Ammon's horn (tissue), 1 donor: ENCODE measurements at regions not wholly inside any gene's neighbourhood (a gene's known extent, or its start where the extent isn't known, plus 50 kb on each side); places are given as distances from the start of the nearest gene placed in this dataset.

Experiments used
- DNase-seq: peaks from one replicate; pipeline ENCODE4 v3.0.0-alpha.2; 2016; ENCODE audit warnings: low spot score

DNA sequence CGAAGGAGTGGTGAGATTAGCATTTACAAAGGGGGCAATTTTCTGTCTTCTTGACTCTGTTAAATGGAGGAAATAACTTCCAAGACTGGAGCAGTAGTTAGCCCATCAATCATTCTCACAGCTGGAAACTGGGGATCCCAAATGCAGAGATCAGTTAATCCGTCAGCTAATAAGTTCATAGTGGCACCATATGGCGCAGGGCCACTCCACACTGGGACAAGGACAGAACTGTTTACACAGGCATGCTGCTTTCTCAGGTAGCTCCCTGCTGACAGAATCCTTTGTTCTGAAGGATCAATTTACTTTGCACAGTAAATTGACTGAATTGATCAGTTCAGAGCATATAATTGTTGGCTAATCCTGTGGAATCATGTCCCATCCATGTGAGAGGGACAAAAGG, 395.7 kb downstream of the TMEM161B start:
- DNase-seq = no peak

- no peak for DNase-seq
Measured at GRCh38 chr5:87868792-87869191, 399.9 kb downstream of the TMEM161B start.

DNA sequence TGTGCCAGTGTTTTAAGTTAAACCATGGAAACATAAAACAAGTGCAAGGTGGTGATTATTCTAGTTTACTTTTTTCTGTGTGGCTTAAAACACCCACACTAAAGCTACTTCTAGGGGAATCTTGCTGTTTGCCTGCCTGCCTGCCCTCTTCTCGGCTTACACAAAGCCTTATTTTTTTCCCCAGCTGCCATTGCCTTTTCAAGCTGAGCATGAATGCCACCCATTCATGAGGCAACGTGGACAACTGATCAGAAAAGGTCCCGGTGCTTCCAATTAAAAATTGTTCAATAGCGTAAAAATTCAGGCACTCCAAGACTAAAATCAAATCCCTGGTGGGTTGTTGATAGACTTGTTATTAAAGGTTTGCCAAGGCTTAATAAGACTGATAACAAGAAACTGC, 401.4 kb downstream of the TMEM161B start:
- DNase-seq = peak; percentile 19

DNA sequence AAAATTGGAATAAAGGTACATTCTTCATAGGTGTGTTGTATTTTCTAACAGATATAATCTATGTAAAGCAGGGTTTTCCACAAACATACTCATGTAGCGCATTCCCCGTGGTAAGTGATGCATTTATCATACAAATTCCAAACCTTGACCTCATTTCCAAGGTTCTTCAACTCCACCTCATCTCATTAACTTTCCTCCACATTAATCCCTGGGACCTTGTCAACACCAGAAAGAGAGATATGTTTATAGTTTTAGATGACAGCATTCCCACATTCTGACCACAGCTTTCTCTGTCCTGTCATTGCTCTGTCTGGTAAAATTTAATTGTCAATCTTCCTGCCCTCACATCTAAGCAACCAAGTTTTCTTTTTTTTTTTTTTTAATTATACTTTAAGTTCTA, 415.1 kb downstream of the TMEM161B start:
- DNase-seq = no peak

- DNase-seq = no peak
Measured at GRCh38 chr5:87851603-87852002, 417.0 kb downstream of the TMEM161B start.

DNA sequence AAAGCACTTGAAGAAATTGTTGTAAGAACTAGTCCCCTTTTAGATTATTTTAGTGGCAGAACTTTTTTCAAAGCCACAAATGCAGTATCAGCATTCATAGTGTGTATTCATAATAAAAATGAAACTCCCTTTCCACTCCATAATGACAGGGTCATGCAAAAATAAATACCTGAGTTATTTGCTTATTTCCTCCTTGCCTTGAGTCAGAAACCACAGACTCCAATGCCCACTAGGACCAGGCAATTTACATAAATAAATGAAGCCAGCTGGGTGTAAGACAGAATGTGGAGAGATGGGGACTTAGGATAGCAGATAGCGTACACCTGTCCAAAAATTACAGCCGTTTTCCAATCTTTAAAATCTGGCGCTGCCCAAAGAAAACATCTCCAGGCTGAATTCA, 417.8 kb downstream of the TMEM161B start:
- DNase-seq = no peak

DNA sequence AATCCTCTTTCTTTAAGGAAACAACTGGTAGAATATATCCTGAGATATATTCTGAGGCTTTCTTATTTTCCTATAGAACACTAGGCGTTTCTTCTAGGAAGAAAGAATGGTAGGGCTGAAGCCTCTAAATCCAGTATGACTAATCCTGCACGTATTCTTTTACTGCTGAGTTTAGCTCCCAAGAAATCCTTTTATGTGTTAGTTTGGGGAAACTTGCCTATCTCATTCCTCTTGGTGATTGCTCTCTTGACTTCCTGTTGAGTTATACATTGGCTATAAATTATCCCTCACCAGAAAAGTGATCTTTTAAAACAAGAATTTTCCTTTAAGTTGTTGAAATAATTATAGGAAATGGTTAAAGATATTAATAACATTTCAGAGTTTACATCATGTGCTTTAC, 422.9 kb downstream of the TMEM161B start:
- no peak for DNase-seq

DNA sequence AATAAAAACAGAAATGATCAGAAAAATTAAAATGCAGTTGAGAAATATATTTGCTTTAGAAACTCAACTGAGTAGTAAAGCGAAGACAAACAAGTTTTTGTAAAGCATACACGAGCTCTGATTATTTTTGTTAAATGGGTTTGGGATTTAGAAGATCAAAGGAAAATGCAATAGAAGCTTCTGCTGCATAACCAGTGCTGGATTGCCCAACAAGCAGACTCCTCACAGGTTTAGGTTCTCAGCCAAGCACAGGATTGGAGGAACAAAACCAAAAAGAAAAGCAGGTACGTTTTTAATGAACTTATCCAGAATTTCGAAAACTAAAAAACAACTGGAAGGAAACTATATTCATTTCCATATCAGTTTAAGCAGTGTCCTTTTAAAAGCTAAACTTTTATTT, 423.8 kb downstream of the TMEM161B start:
- no peak for DNase-seq

- DNase-seq = no peak
Measured at GRCh38 chr5:87844449-87844848, 424.2 kb downstream of the TMEM161B start.

DNA sequence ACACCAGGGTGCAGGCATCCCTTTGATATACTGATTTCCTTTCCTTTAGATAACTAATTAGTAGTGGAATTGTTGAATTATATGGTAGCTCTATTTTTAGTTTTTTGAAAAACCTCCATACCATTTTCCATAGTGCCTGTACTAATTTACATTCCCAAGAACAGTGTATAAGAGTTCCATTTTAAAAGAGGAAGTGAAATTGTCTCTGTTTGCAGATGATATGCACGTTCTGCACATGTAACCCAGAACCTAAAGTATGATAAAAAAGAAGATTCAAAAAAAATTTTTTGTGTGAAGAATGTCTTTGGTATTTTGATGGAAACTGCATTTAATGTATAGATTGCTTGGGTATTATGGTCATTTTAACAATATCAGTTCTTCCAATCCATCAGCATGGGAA, 424.0 kb upstream of the CCNH start:
- DNase-seq = no peak

- no peak for DNase-seq
Measured at GRCh38 chr5:87831499-87831898, 418.8 kb upstream of the CCNH start.

- no peak for DNase-seq
Measured at GRCh38 chr5:87829217-87829551, 416.5 kb upstream of the CCNH start.

GRCh38 chr5:87828545-87829216, 416.0 kb upstream of the CCNH start:
- no peak for DNase-seq

DNA sequence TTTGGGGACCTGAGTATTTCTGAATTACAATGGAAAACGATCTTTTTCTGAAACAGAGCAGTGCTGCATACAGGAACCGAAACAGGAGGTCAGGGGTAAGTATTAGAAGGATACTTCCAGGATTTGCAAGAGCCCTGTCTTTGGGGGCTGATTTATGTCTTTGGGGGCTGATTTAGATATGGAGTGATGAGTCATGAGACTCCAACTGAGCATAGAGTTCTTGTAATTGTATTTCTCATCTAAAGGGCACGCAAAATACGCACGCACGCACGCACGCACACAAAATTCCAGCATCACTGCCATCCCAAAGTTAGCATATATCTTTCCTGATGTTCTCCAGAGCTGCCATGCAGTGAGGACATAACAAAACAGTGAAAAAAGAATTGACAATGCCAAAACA, 414.8 kb upstream of the CCNH start:
- no peak for DNase-seq

GRCh38 chr5:87826507-87826906, 413.8 kb upstream of the CCNH start:
- no peak for DNase-seq

GRCh38 chr5:87825583-87825982, 412.9 kb upstream of the CCNH start:
- DNase-seq = no peak

GRCh38 chr5:87807783-87808182, 395.1 kb upstream of the CCNH start:
- DNase-seq = no peak

DNA sequence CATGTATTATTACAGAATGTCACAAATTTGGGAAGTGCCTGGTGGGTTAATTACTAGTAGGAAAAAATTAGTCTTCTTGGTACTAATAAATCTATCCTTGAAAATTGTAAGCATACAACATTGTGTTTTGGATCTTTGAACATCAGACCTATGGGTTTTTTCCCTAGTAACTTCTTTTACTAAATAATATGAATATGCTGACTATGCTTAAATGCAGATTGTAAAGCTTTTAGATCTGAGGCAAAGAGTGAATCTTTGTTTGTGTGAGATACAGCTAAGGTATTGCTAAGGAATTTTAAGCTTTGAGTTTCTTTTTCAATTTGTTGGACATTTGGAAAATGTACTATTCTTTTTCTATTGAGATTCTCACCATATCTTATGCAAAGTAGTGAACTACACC, 390.6 kb upstream of the CCNH start:
- DNase-seq = no peak

DNA sequence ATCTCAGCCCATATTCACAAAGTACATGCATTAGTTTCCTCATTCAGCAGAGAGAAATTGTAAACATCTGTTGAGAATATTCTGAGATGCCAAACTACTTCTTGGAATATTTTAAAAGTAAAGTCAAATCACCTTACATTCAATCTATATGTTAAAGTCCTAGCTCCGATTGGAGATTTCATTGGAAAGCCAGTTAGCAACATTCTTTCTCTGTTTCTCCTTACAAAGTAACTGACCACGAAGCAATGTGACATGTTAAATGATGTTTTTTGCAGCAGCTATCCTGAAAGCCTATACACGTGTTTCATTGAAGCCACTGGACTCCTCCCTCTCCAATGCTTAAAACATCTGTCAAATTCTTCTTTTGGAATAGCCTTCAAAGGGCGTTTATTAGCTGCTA, 379.1 kb upstream of the CCNH start:
- no peak for DNase-seq

GRCh38 chr5:87788416-87788815, 375.7 kb upstream of the CCNH start:
- DNase-seq = no peak

DNA sequence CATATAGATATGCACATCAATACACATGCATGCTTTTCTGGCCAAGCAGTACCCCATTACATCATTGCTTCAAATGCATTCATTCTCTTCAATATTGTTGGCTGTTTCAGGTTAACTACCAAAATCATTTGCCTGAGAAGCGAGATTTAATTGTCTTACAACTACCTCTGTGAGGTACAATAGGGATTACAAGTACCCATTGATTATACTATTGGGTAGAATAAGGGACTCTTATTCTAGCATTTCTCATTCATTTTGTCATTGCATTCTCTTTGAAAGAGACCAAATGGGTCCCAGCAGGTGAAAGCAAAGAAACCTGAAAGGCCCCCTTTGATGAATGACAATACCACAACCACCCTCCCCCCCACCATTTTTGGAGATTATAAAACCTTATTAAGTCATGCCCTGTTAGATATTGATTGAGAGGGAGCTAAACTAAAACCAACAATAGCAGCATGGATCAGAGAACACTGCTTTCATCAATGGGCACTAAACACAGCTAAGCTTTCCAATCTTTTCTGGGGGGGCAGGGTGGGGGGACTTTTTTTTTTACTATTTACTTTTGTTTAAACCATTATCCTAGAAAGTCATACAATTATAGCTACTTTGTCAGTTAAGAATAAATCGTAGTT, 375.0 kb upstream of the CCNH start:
- DNase-seq = no peak

DNA sequence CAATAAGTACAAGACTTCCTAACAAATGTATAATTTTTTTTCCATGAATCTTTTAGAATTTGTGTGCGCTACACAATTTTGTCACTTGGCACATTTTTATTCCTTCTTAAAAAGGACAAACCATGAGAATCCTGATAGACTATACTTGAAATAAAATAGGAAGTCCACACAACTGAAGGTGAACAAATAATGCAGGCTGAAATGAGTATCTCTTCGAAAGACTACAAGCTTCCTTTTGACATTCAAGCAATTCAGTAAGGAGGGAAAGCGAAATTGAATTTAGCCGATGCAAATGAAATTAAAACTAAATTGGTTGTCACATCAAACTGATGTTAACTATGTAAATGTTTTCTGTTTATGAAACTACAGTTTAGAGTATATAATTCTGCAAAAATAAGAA, 374.4 kb upstream of the CCNH start:
- no peak for DNase-seq

GRCh38 chr5:87786471-87786870, 373.7 kb upstream of the CCNH start:
- DNase-seq = no peak

GRCh38 chr5:87785554-87786335, 373.0 kb upstream of the CCNH start:
- no peak for DNase-seq
